ENCODE measurements at regions not wholly inside any gene's neighbourhood (a gene's known extent, or its start where the extent isn't known, plus 50 kb on each side); places are given as distances from the start of the nearest gene placed in this dataset.
A peak's percentile ranks its signal among the peaks of the same experiment; 100 is the strongest.

- H3K4ac ChIP-seq (ENCODE audit: low read depth, low read length), result no peak overlapping the region
- Mint-ChIP-seq H3K36me3 (ENCODE audit: insufficient read depth in 1 of 3, low read depth in 3 of 3) (peaks cover 4 to 32% (median 18%) of the 10 kb centered on the region in 3 experiments; a peak in 6 of 7 replicates), H3K4me3 (no peak overlapping the region), H3K27me3 (ENCODE audit: low read depth) (no peaks in the 10 kb centered on the region), H3K4me1 (peaks cover 43 to 55% of the 10 kb centered on the region in 2 experiments), H3K9me3 (peaks cover 18 to 22% of the 10 kb centered on the region in 2 experiments; a peak in 4 of 5 replicates), H3K27ac (peak overlapping the region in 1 of 3 experiments; percentile 5; a peak in 1 of 7 replicates)
- H3K79me2 ChIP-seq (ENCODE audit: insufficient read depth, low read length), result no peaks in the 10 kb centered on the region
- no peak overlapping the region for H2AFZ ChIP-seq (ENCODE audit: low read length)
- no peak overlapping the region for H3K4me2 ChIP-seq (ENCODE audit: insufficient read depth, insufficient read length, low read length)
- no peak overlapping the region for H2AK5ac ChIP-seq (ENCODE audit: insufficient read length, low read length)
- H3K56ac ChIP-seq (ENCODE audit: insufficient read length, low read depth, low read length), result no peak overlapping the region
- H2BK5ac ChIP-seq (ENCODE audit: insufficient read length, low read length), result no peak overlapping the region
- no peaks in the 10 kb centered on the region for H4K20me1 ChIP-seq (ENCODE audit: control insufficient read depth, insufficient read depth, insufficient read length)
- H3K18ac ChIP-seq (ENCODE audit: insufficient read length, low read depth, low read length), result no peak overlapping the region
- H3K27me3 ChIP-seq (ENCODE audit: insufficient read depth, low read length), result no peaks in the 10 kb centered on the region
- H2BK120ac ChIP-seq (ENCODE audit: low read depth, low read length, poor library complexity, severe bottlenecking), result no peak overlapping the region
- no CpG with 5 or more reads among the region's 1 CpG for WGBS (ENCODE audit: extremely low coverage, insufficient read length, low lambda C conversion rate)
- H3K4me1 ChIP-seq (ENCODE audit: insufficient read depth, low read length), result peaks cover 12% of the 10 kb centered on the region
- H4K8ac ChIP-seq (replicated peaks; ENCODE audit: insufficient read length, low read depth, low read length), result no peak overlapping the region
- no peak for DNase-seq
- H3T11ph ChIP-seq (ENCODE audit: low read length), result no peak overlapping the region
- H3K9ac ChIP-seq (ENCODE audit: extremely low read depth, insufficient read length, low read length), result no peak overlapping the region
- no peak for TF ChIP-seq CTCF (conservative IDR thresholded peaks at IDR 0.05)
- no peak overlapping the region for H3K23ac ChIP-seq (ENCODE audit: insufficient read length, low read depth, low read length)
- H2BK20ac ChIP-seq (ENCODE audit: low read depth, low read length, poor library complexity, severe bottlenecking), result no peak overlapping the region
- H3K9me3 ChIP-seq (ENCODE audit: control insufficient read depth, low read depth, low read length), result no peaks in the 10 kb centered on the region
- H3K14ac ChIP-seq (ENCODE audit: insufficient read depth, low read length), result no peak overlapping the region
- H3K79me1 ChIP-seq (ENCODE audit: insufficient read depth, low read depth, low read length, poor library complexity, severe bottlenecking), result no peaks in the 10 kb centered on the region
- no peak overlapping the region for H4K91ac ChIP-seq (ENCODE audit: insufficient read length, low read depth, low read length)
- no peak overlapping the region for H2BK15ac ChIP-seq (ENCODE audit: low read depth, low read length)
- H3K23me2 ChIP-seq (ENCODE audit: insufficient read length, low read depth, low read length, poor library complexity, severe bottlenecking), result no peaks in the 10 kb centered on the region
- H3K27ac ChIP-seq (ENCODE audit: insufficient read length, low read depth, low read length), result no peak overlapping the region
- H4K5ac ChIP-seq (ENCODE audit: insufficient read length, low read depth, low read length), result no peak overlapping the region
- no peak overlapping the region for H2BK12ac ChIP-seq (ENCODE audit: insufficient read length, low read depth, low read length)
Observed at GRCh38 chr18:27709344-27709743, 467.6 kb downstream of the CDH2 start.
